ENCODE measurements at regions not wholly inside any gene's neighbourhood (a gene's known extent, or its start where the extent isn't known, plus 50 kb on each side); places are given as distances from the start of the nearest gene placed in this dataset.
A peak's percentile ranks its signal among the peaks of the same experiment; 100 is the strongest.

GRCh38 chr21:31490443-31490842 is 146.4 kb upstream of the TIAM1 start:
- TF ChIP-seq CTCF (IDR thresholded peaks at IDR 0.05) = no peak
- no peaks in the 10 kb centered on the region for H3K27me3 Mint-ChIP-seq (ENCODE audit: low read depth)
- DNase-seq (ENCODE audit: low spot score) = no peak
- H3K36me3 Mint-ChIP-seq (ENCODE audit: low read depth) = no peaks in the 10 kb centered on the region
- H3K27ac Mint-ChIP-seq (ENCODE audit: unreplicated experiment) = no peak overlapping the region
- peaks cover 6% of the 10 kb centered on the region for H3K9me3 Mint-ChIP-seq (ENCODE audit: low read depth)
- no peaks in the 10 kb centered on the region for H3K4me1 Mint-ChIP-seq (ENCODE audit: low read depth)
- no peak overlapping the region for H3K4me3 Mint-ChIP-seq (ENCODE audit: unreplicated experiment)

DNA sequence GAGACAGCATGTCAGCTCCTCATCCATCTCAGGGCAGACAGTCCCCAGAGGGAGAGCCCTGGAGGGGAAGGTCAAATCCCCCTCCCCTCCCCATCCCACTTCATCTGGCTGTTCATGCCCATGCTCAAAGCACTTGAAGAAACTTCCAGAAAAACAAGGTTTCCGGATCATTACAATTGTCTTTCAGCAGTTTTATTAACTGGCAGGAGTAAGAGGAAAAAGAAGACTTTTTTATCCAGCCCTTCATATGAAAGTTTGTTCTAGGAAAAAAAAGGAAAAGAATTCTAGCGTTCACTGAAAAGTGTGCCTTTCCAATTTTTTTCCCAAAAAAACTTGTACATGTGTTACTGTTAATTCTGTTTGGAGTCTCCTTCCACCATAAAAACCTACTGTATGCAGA is 145.7 kb upstream of the TIAM1 start:
- no peak for DNase-seq (ENCODE audit: low spot score)
- Mint-ChIP-seq H3K9me3 (ENCODE audit: low read depth) (peaks cover 13% of the 10 kb centered on the region), H3K36me3 (ENCODE audit: low read depth) (peaks cover 3% of the 10 kb centered on the region), H3K4me3 (ENCODE audit: unreplicated experiment) (no peak overlapping the region), H3K27ac (ENCODE audit: unreplicated experiment) (no peak overlapping the region), H3K27me3 (ENCODE audit: low read depth) (no peaks in the 10 kb centered on the region), H3K4me1 (ENCODE audit: low read depth) (no peaks in the 10 kb centered on the region)
- TF ChIP-seq CTCF (IDR thresholded peaks at IDR 0.05) = no peak

- peaks cover 15% of the 10 kb centered on the region for H3K9me3 Mint-ChIP-seq (ENCODE audit: low read depth)
- peaks cover 5% of the 10 kb centered on the region for H3K36me3 Mint-ChIP-seq (ENCODE audit: low read depth)
- no peak overlapping the region for H3K4me3 Mint-ChIP-seq (ENCODE audit: unreplicated experiment)
- no peak overlapping the region for H3K27ac Mint-ChIP-seq (ENCODE audit: unreplicated experiment)
- no peaks in the 10 kb centered on the region for H3K27me3 Mint-ChIP-seq (ENCODE audit: low read depth)
- no peak for TF ChIP-seq CTCF (IDR thresholded peaks at IDR 0.05)
- no peak for DNase-seq (ENCODE audit: low spot score)
- no peaks in the 10 kb centered on the region for H3K4me1 Mint-ChIP-seq (ENCODE audit: low read depth)
Observed at GRCh38 chr21:31489014-31489413, 145.0 kb upstream of the TIAM1 start.

GRCh38 chr21:31484219-31484618 is 140.2 kb upstream of the TIAM1 start:
- peaks cover 20% of the 10 kb centered on the region for H3K9me3 Mint-ChIP-seq (ENCODE audit: low read depth)
- no peak for TF ChIP-seq CTCF (IDR thresholded peaks at IDR 0.05)
- DNase-seq (ENCODE audit: low spot score) = peak; percentile 28
- no peaks in the 10 kb centered on the region for H3K4me1 Mint-ChIP-seq (ENCODE audit: low read depth)
- peaks cover 4% of the 10 kb centered on the region for H3K27me3 Mint-ChIP-seq (ENCODE audit: low read depth)
- H3K4me3 Mint-ChIP-seq (ENCODE audit: unreplicated experiment) = no peak overlapping the region
- H3K36me3 Mint-ChIP-seq (ENCODE audit: low read depth) = peaks cover 5% of the 10 kb centered on the region
- no peak overlapping the region for H3K27ac Mint-ChIP-seq (ENCODE audit: unreplicated experiment)

- Mint-ChIP-seq H3K27me3 (ENCODE audit: low read depth) (peaks cover 6% of the 10 kb centered on the region), H3K9me3 (ENCODE audit: low read depth) (peaks cover 20% of the 10 kb centered on the region), H3K27ac (ENCODE audit: unreplicated experiment) (no peak overlapping the region), H3K4me3 (ENCODE audit: unreplicated experiment) (no peak overlapping the region), H3K36me3 (ENCODE audit: low read depth) (peaks cover 5% of the 10 kb centered on the region), H3K4me1 (ENCODE audit: low read depth) (no peaks in the 10 kb centered on the region)
- DNase-seq (ENCODE audit: low spot score) = no peak
- no peak for TF ChIP-seq CTCF (IDR thresholded peaks at IDR 0.05)
Observed at GRCh38 chr21:31483146-31483545, 139.1 kb upstream of the TIAM1 start.

Measured in chondrocyte (in vitro differentiated cells).